ENCODE measurements at regions not wholly inside any gene's neighbourhood (a gene's known extent, or its start where the extent isn't known, plus 50 kb on each side); places are given as distances from the start of the nearest gene placed in this dataset.

GRCh38 chr6:170117111-170117972, 173.5 kb downstream of the DLL1 start:
- DNase-seq (ENCODE audit: low read depth in 3 of 3, low spot score in 1 of 3) = no peak

GRCh38 chr6:170116636-170117035, 174.2 kb downstream of the DLL1 start:
- DNase-seq (ENCODE audit: low read depth in 3 of 3, low spot score in 1 of 3) = no peak

- no peak for DNase-seq (ENCODE audit: low read depth in 3 of 3, low spot score in 1 of 3)
These were observed 175.7 kb downstream of the DLL1 start for GRCh38 chr6:170114956-170115855.

GRCh38 chr6:170114187-170114945, 176.5 kb downstream of the DLL1 start:
- DNase-seq (ENCODE audit: low read depth in 3 of 3, low spot score in 1 of 3) = no peak

- no peak for DNase-seq (ENCODE audit: low read depth in 3 of 3, low spot score in 1 of 3)
These were observed 177.7 kb downstream of the DLL1 start for GRCh38 chr6:170113141-170113540.

GRCh38 chr6:170112583-170112860, 178.4 kb downstream of the DLL1 start:
- no peak for DNase-seq (ENCODE audit: low read depth in 3 of 3, low spot score in 1 of 3)

GRCh38 chr6:170111816-170112582, 178.9 kb downstream of the DLL1 start:
- DNase-seq (ENCODE audit: low read depth in 3 of 3, low spot score in 1 of 3) = no peak

GRCh38 chr6:170111141-170111664, 179.7 kb downstream of the DLL1 start:
- DNase-seq (ENCODE audit: low read depth in 3 of 3, low spot score in 1 of 3) = no peak

GRCh38 chr6:170110201-170111140, 180.4 kb downstream of the DLL1 start:
- no peak for DNase-seq (ENCODE audit: low read depth in 3 of 3, low spot score in 1 of 3)

GRCh38 chr6:170108890-170109587, 181.8 kb downstream of the DLL1 start:
- DNase-seq (ENCODE audit: low read depth in 3 of 3, low spot score in 1 of 3) = no peak

GRCh38 chr6:170108456-170108855, 182.4 kb downstream of the DLL1 start:
- no peak for DNase-seq (ENCODE audit: low read depth in 3 of 3, low spot score in 1 of 3)

GRCh38 chr6:170107606-170108222, 183.2 kb downstream of the DLL1 start:
- no peak for DNase-seq (ENCODE audit: low read depth in 3 of 3, low spot score in 1 of 3)

- DNase-seq (ENCODE audit: low read depth in 3 of 3, low spot score in 1 of 3) = no peak
These were observed 183.9 kb downstream of the DLL1 start for GRCh38 chr6:170106906-170107525.

GRCh38 chr6:170102582-170103481, 188.0 kb downstream of the DLL1 start:
- DNase-seq (ENCODE audit: low read depth in 3 of 3, low spot score in 1 of 3) = no peak

GRCh38 chr6:170102038-170102437, 188.8 kb downstream of the DLL1 start:
- DNase-seq (ENCODE audit: low read depth in 3 of 3, low spot score in 1 of 3) = no peak

GRCh38 chr6:170101281-170102035, 189.4 kb downstream of the DLL1 start:
- DNase-seq (ENCODE audit: low read depth in 3 of 3, low spot score in 1 of 3) = no peak
